CMK (cell line): ENCODE measurements at regions not wholly inside any gene's neighbourhood (a gene's known extent, or its start where the extent isn't known, plus 50 kb on each side); places are given as distances from the start of the nearest gene placed in this dataset.

Source experiments
- DNase-seq: peaks from one replicate; pipeline ENCODE4 v3.0.0-alpha.2; 2010; ENCODE audit warnings: low read depth

DNA sequence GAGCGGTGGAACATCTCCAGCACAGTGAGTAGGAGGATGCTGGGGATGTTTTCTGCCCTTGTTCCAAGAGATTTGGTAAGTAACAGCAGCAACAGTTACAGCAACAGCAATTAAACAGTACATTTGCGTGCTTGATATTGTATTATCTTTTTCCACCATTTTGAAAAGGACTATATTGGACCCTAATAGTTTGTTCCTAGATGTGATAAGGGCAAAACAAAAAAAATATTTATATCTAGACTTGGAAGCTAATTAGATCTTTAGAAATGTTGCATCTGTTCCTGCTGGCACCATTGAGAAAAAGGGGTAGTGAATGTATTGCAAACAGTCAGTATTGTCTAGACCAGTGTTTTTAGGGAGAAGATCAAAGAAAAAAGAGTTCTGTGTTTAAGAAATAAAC is 759.9 kb downstream of the JRKL start:
- DNase-seq = no peak

- DNase-seq = no peak
Measured at GRCh38 chr11:97157221-97157740, 767.5 kb downstream of the JRKL start.

GRCh38 chr11:97158243-97158642 is 768.4 kb downstream of the JRKL start:
- no peak for DNase-seq

- no peak for DNase-seq
Measured at GRCh38 chr11:97163631-97164191, 773.9 kb downstream of the JRKL start.

DNA sequence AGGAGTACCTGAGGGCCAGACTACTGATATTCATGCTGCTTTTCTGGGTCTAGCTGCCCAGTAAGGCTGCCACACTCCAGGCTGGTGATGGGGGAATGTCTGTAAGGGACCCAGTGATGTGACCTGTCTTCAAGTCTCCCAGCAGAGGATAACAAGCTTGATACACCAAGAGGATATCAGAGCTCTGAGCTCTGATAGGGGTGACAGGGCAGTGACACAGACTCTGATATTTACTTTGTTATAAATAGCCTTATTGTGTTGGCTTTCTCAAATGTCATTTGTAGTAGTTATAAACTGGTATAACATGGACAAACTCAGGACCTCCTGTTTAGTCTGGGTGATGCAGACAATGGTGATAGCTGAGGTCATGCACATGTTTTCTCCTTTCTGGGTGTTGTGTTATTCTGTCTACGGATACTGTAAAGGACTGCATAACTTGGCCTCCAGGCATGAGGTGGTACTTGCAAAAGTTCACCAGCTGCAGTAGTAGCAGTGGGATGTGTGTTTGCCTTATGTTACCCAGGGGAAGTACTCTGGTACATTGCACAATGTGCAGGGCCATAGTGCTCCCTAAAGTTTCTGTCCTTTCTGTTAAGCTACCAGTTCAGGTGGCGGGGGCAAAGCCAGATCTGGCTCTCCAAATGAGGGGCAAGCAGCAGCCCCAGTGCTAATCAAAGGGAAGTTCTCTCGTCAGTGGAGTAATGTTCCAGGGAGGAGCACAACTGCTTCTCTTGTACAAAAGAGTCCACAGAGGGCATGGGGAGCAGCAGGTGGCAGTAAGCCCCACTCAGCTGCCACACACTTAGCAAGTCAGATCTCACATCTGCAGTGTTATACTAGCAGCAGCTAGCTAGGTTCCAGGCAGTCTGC is 812.2 kb downstream of the JRKL start:
- DNase-seq = no peak

DNA sequence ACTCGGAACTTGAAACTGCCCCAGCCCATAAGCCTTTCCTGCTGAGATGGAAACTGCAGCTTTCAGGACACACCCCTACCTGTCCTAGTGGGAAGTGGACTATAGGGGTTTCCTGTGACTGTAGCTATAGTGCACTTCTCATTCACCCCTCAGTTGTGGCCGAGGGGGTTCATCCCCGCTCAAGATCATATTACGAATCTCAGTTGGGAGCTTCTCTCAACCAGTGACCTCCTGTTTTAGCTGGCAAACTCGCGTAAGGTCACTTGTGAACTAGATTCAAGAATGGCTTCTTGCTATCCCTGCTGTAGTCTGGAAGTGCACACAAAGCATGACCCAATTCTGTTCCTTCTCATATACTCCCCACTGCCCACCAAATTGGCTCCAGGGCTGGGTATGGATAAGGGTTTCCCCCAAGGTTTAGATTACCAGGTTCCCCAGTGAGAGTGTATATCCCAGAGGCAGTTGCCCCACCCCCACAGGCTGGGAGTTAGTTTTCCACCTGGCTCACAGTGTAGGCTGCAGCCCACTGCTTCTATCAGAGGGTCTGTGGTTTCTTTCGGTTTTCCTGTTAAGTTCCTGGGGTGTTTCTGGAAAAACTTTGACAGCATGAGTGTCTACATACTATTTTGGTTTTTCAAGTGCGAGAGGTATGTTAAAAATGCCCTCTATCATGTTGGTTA is 812.9 kb downstream of the JRKL start:
- no peak for DNase-seq

- no peak for DNase-seq
Measured at GRCh38 chr11:97218011-97218410, 828.2 kb downstream of the JRKL start.

GRCh38 chr11:97223647-97224046 is 833.8 kb downstream of the JRKL start:
- DNase-seq = no peak

DNA sequence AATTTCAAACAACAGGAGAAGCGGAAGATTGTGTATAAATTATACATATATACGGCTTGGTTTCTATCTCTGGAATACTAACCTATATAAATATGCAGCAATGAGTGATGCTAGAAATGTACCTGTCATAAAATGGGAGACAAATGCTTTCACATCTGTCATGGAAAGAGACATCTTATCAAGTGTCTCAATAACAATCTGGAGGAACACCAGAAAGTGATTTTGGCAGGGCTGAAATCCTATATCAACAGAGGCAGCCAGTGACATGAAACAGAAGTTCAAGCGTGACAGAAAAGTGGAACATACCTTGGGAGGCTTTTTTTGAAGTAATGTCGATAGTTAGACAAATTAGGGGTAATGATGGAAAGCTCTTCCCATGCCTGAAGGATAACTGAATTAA is 834.6 kb downstream of the JRKL start:
- no peak for DNase-seq

GRCh38 chr11:97225794-97226193 is 836.0 kb downstream of the JRKL start:
- DNase-seq = no peak

GRCh38 chr11:97229936-97230335 is 840.1 kb downstream of the JRKL start:
- no peak for DNase-seq

- no peak for DNase-seq
Measured at GRCh38 chr11:97231231-97231630, 841.4 kb downstream of the JRKL start.

DNA sequence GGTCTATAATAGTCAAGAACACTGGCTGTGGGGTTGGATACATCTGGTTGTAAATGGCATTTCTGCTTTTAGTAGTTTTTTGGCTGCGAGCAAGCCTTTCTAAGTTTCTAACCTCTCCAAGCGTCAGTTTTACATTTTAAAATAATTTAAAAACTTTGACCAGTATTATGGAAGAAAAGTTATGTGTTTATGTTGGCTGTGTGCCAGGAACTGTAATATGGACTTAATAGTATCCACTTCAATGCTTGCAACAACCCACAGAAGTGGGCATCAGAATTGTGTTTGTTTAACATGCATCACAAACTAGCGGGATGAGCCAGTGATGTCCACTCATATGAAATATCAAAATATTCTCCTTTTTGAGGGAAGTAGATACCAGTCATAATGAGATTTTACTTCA is 844.2 kb downstream of the JRKL start:
- DNase-seq = no peak

DNA sequence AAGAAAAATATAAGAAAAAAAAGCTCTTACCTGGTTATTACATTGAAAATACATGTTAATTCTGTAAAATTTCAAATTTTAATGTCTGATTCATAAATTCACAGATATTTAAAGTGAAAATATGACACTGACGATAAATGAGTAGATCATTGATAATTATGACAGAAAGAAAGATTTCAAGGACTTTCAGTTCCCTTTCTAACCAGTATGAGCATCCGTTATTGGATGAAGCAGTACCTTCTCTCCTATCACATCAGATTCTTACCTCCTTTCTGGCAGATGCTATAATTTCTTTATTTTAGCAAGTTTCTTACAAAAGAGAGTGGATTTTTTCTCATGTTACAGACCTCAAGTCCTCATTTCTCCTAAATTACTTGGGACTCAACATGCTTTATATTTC is 847.3 kb downstream of the JRKL start:
- no peak for DNase-seq

DNA sequence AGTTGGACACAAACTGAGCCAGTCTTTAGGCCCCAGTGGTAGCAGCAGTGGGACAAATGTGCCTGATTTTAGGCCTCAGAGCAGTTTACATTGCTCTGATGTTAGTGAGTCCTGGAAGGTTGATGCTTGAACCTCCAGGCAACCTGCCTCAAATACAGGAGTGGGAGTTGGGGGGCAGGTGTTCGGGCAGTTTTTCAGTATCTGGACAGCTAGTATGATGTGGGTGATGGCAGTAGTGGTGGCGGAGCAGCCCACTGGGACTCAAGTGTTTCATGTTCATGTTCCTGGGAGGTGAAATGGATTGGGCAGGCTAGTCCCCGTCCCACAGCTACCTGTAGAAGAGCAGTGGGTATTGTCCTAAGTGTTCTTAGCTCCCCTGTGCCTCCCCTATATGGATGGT is 857.8 kb downstream of the JRKL start:
- no peak for DNase-seq

DNA sequence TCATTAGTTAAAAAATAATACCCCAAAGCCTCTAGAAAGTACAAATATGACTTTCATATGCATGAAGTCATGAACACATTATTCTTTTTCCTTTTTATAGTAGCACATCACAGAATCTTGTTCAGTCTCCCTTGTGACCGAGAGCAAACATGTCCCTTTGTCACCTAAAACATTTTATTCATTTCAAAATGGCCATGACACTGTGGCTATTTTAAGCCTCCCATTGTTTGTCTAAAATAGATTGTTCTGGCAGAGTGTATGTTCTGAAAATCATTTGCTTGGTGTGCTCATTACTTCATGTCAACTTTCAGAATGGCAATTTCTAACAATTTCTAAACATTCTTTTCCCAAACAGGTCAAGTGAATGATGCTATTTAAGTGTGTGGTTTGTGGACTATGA is 865.0 kb downstream of the JRKL start:
- no peak for DNase-seq

DNA sequence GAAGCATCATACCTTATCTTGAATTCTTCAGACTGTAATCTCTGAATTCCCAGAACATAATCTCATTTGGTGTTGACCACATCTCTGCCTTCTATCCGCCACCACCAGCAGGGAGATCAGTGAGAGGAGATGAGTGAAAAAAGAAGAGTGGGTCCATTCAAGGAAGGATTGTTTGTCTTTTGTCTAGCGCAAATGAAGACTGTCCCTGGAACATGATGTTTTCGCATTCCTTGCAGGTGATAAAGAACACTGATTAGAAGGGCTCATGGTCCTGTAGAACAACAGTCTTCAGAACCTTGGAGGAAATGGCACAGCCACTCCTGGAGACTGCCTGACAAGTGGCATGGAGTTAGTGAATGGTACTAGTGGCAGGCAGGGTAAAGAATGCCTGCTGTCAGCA is 869.6 kb downstream of the JRKL start:
- no peak for DNase-seq

- DNase-seq = no peak
Measured at GRCh38 chr11:97259884-97260283, 870.1 kb downstream of the JRKL start.

DNA sequence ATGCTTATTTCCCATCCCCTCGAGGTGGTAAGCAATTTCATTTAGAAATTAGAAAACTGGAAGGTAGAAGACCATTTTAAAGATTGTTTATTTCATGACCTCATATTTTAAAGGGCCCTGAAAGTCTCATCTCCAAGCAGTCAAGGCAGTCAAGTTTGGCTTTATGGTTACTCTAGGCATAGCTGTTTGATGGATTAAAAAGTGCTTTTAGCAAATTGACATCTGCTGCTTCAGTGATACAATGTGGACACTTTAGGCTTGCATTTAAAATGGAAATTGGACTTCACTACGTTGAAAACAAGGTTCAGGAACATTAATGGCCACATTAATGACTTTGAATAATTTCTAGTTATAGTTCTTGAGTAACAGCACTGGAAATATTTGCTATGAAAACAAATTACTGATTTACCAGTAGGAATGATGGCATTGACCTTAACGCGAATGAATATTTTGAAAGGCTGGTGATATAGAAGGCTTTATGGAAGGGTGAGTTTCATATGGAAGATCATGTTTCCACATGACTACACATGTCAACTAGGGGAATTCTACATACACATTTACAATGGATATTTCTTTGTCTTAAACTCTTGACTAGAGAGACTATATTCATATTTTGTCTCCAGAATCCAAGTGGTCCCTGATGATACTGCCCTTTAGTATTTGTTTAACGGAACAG is 873.5 kb downstream of the JRKL start:
- no peak for DNase-seq

DNA sequence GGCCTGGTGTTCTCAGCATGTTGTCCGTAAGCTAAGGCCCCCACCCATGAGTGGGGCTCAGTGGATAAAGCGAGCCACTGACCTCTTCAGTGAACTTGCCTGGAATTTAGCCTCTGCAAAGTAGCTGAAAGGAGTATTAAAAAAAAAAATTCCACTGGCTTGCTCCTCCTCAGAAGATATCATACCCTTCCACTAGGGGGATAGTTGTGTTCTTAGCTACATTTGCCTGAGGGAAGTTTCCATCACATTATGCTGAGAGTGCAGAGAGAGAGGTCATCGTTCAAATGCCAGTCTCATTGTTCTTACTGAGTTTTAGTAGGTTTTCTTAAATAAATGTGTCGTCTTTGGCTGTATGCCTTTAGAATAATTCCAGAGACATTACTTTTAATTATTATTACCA is 879.7 kb downstream of the JRKL start:
- DNase-seq = no peak

GRCh38 chr11:97279341-97279740 is 889.5 kb downstream of the JRKL start:
- no peak for DNase-seq

- DNase-seq = no peak
Measured at GRCh38 chr11:97280347-97280746, 890.5 kb downstream of the JRKL start.

DNA sequence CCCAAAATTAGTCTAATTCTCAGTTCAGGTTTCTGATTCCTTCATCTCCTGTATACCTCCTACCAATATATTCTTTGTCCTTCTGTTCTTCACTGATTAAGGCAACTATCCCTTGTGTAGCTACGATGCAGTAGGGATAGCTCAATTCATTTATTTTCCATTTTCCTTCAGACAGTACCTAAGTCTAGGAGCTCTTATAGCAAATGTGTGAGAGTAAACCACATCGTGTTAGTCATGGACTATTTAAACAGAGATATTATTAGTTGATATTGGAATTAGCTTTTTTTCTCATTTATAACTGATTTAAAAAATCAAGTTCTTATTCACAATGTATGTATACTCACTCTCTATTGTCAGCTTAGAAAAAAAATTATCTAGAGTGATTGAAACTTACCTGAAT is 900.0 kb downstream of the JRKL start:
- no peak for DNase-seq
